Endothelial cell of umbilical vein (primary cell): ENCODE measurements at regions not wholly inside any gene's neighbourhood (a gene's known extent, or its start where the extent isn't known, plus 50 kb on each side); places are given as distances from the start of the nearest gene placed in this dataset.

Source experiments
- BruUV-seq: library from RNA; stranded (reverse); fragments of 400-500 nt; replicated peaks from 2 replicates; lab custom pipeline; 2021; lab: Mats Ljungman, UMichigan
- CTCF ChIA-PET: fragments of 300-600, 350-600 bp; sonication (Branson Sonifier 250); formaldehyde crosslinking; loops from one replicate; lab custom pipeline; 2021; ENCODE audit warnings: antibody characterized with exemption, inconsistent platforms; lab: Charles Lee
- POLR2A ChIA-PET: fragments of 300-600, 350-600 bp; sonication (Branson Sonifier 250); formaldehyde crosslinking; loops from one replicate; lab custom pipeline; 2021; ENCODE audit warnings: antibody characterized with exemption, inconsistent platforms; lab: Charles Lee
- DNase-seq: peaks from one replicate; pipeline ENCODE4 v3.0.0-alpha.2; 2011; ENCODE audit warnings: low read depth, low spot score
- FAIRE-seq: peaks from 2 replicates; lab custom pipeline; 2011; peaks lifted over from hg19 to GRCh38; lab: Jason Lieb, UNC
- H2AFZ ChIP-seq: 2 replicates; pipeline ENCODE4 v1.6.0; 2012; ENCODE audit warnings: low read depth, low read length, control low read depth, inconsistent platforms
- H3K27ac ChIP-seq: 2 replicates; pipeline ENCODE4 v1.5.1; 2011; ENCODE audit warnings: low read depth, mild to moderate bottlenecking, control low read depth, low read length, moderate library complexity; ENCODE audit not compliant: insufficient read depth
- H3K27me3 ChIP-seq, 2 experiments: 2 replicates each; pipeline versions ENCODE4 v1.6.0 to v1.6.1; 2011; ENCODE audit warnings: low read length in 2 of 2, mixed read lengths in 1 of 2; ENCODE audit not compliant: control insufficient read depth in 2 of 2, insufficient read depth in 2 of 2
- H3K36me3 ChIP-seq, 2 experiments: 2 replicates in 1 of 2; 3 replicates in 1 of 2; pipeline ENCODE4 v1.5.1; 2011; ENCODE audit warnings: low read length in 2 of 2, mild to moderate bottlenecking in 1 of 2, moderate library complexity in 1 of 2; ENCODE audit not compliant: control insufficient read depth in 2 of 2, insufficient read depth in 2 of 2; ENCODE audit errors: extremely low read depth in 1 of 2
- H3K4me1 ChIP-seq: 3 replicates; pipeline ENCODE4 v1.5.1; 2011; ENCODE audit warnings: mild to moderate bottlenecking, low read length; ENCODE audit not compliant: control insufficient read depth, insufficient read depth; ENCODE audit errors: extremely low read depth
- H3K4me2 ChIP-seq: 2 replicates; pipeline ENCODE4 v1.6.1; 2011; ENCODE audit warnings: low read length, control low read depth, mixed read lengths; ENCODE audit not compliant: insufficient read depth
- H3K4me3 ChIP-seq, 3 experiments: fragments of 200-600 bp in 1 of 3; sonication (generic), shearing (Covaris generic) in 1 of 3; replicated peaks in 1 of 3; 2 replicates each; pipeline ENCODE4 v1.5.1; 2011 to 2016; ENCODE audit warnings: control low read depth in 3 of 3, low read length in 3 of 3, mild to moderate bottlenecking in 2 of 3, inconsistent platforms in 1 of 3, low read depth in 1 of 3, moderate library complexity in 1 of 3; ENCODE audit not compliant: insufficient read depth in 1 of 3
- H3K79me2 ChIP-seq: 2 replicates; pipeline ENCODE4 v1.6.0; 2012; ENCODE audit warnings: low read length, inconsistent platforms; ENCODE audit not compliant: control insufficient read depth, insufficient read depth
- H3K9ac ChIP-seq: replicated peaks from 2 replicates; pipeline ENCODE3; 2011; ENCODE audit warnings: low read length, control low read depth; ENCODE audit not compliant: insufficient read depth; ENCODE audit errors: extremely low read depth
- H3K9me1 ChIP-seq: replicated peaks from 3 replicates; pipeline ENCODE4 v1.6.0; 2011; ENCODE audit warnings: mild to moderate bottlenecking, low read length; ENCODE audit not compliant: control insufficient read depth, insufficient read depth; ENCODE audit errors: extremely low read depth
- H3K9me3 ChIP-seq: replicated peaks from 2 replicates; pipeline ENCODE4 v1.5.1; 2012; ENCODE audit warnings: low read length, inconsistent platforms; ENCODE audit not compliant: control insufficient read depth, insufficient read depth
- H4K20me1 ChIP-seq: replicated peaks from 2 replicates; pipeline ENCODE3; 2011; ENCODE audit warnings: mild to moderate bottlenecking, low read length; ENCODE audit not compliant: control insufficient read depth, insufficient read depth; ENCODE audit errors: extremely low read depth
- CTCF ChIP-seq, 2 donors: IDR thresholded peaks; 1 replicate in 1 of 2; 2 replicates in 1 of 2; pipeline ENCODE4 v1.5.1; 2011; ENCODE audit warnings: low read length in 2 of 2, mild to moderate bottlenecking in 2 of 2, moderate library complexity in 2 of 2, control low read depth in 1 of 2, inconsistent platforms in 1 of 2, low read depth in 1 of 2; ENCODE audit not compliant: insufficient read depth in 1 of 2; ENCODE audit errors: extremely low read depth in 1 of 2
- EZH2 ChIP-seq: IDR thresholded peaks from 2 replicates; pipeline ENCODE4 v1.6.1; 2012; ENCODE audit warnings: borderline replicate concordance, low read depth, mild to moderate bottlenecking, moderate library complexity, low read length, inconsistent platforms; ENCODE audit not compliant: severe bottlenecking
- FOS ChIP-seq: IDR thresholded peaks from 2 replicates; pipeline ENCODE4 v1.6.1; 2011; ENCODE audit warnings: mild to moderate bottlenecking, low read length, moderate library complexity, borderline replicate concordance; ENCODE audit not compliant: insufficient read depth
- GATA2 ChIP-seq: IDR thresholded peaks from 2 replicates; pipeline ENCODE4 v1.7.0; 2011; ENCODE audit warnings: low read depth, mild to moderate bottlenecking, moderate library complexity, mixed read lengths, low read length; ENCODE audit not compliant: insufficient read length, insufficient read depth
- JUN ChIP-seq: IDR thresholded peaks from 2 replicates; pipeline ENCODE4 v1.6.1; 2011; ENCODE audit warnings: borderline replicate concordance, low read depth; ENCODE audit not compliant: insufficient read length, insufficient read depth
- MAX ChIP-seq: IDR thresholded peaks from 2 replicates; pipeline ENCODE4 v1.6.1; 2011; ENCODE audit not compliant: insufficient read depth, insufficient read length
- MYC ChIP-seq: IDR thresholded peaks from one replicate; pipeline ENCODE4 v1.6.1; 2011; ENCODE audit warnings: mild to moderate bottlenecking, low read depth, low read length
- POLR2A ChIP-seq: IDR thresholded peaks from 2 replicates; pipeline ENCODE4 v1.6.1; 2012; ENCODE audit warnings: low read depth, mild to moderate bottlenecking, control low read depth, low read length
- POLR2AphosphoS5 ChIP-seq: IDR thresholded peaks from 2 replicates; pipeline ENCODE4 v1.6.1; 2012; ENCODE audit warnings: low read depth, mild to moderate bottlenecking, control low read depth, low read length, moderate library complexity; ENCODE audit not compliant: insufficient read depth
- dilution Hi-C: fragments of 300-500 bp; cut with MboI; formaldehyde crosslinking; loops from one replicate; pipeline ENCODE4 v1.15.0; 2019; ENCODE audit warnings: low sequenced_read_pairs; ENCODE audit not compliant: extremely low pct_ligation_motif_present
- intact Hi-C: fragments of 100-400 bp; cut with micrococcal nuclease; formaldehyde crosslinking; loops from one replicate; pipeline ENCODE4 v1.10.0; 2022

- no peak overlapping the region for H3K4me3 ChIP-seq
- dilution Hi-C loops (no loop called here), intact Hi-C loops (no loop called here)
- no peaks in the 10 kb centered on the region for H3K9me3 ChIP-seq
- H2AFZ ChIP-seq: no peak overlapping the region
- CTCF ChIA-PET: no interaction called here
- no peaks in the 10 kb centered on the region for H4K20me1 ChIP-seq
- POLR2A ChIA-PET: no interaction called here
- no peak overlapping the region for H3K9ac ChIP-seq
- H3K27ac ChIP-seq: no peak overlapping the region
- no peaks in the 10 kb centered on the region for H3K4me1 ChIP-seq
- DNase-seq (no peak), FAIRE-seq (no peak)
- H3K4me2 ChIP-seq: no peak overlapping the region
- H3K27me3 ChIP-seq: no peaks in the 10 kb centered on the region
- no TSS peak for BruUV-seq
- H3K79me2 ChIP-seq: no peaks in the 10 kb centered on the region
- H3K36me3 ChIP-seq: no peaks in the 10 kb centered on the region
- no peak for TF ChIP-seq FOS
- TF ChIP-seq JUN: no peak
- no peak for TF ChIP-seq POLR2A
- TF ChIP-seq EZH2: no peak
- TF ChIP-seq POLR2AphosphoS5: no peak
- TF ChIP-seq MYC: no peak
- no peak for TF ChIP-seq CTCF (IDR thresholded peaks at IDR 0.05; ENCODE audit: extremely low read depth in 1 of 2, insufficient read depth in 1 of 2, low read depth in 1 of 2, low read length in 2 of 2)
- TF ChIP-seq GATA2: no peak
- no peak for TF ChIP-seq MAX
- H3K9me1 ChIP-seq: no peaks in the 10 kb centered on the region
Measured at GRCh38 chr13:74258961-74259360, 124.8 kb upstream of the KLF12 start.
